Skeletal muscle cell (primary cell): ENCODE measurements at regions not wholly inside any gene's neighbourhood (a gene's known extent, or its start where the extent isn't known, plus 50 kb on each side); places are given as distances from the start of the nearest gene placed in this dataset.

Source experiments
- DNase-seq: peaks from one replicate; pipeline ENCODE4 v3.0.0-alpha.2; 2010; ENCODE audit warnings: low read depth
- H3K4me3 ChIP-seq: 2 replicates; pipeline ENCODE4 v1.5.1; 2011; ENCODE audit warnings: low read depth, mild to moderate bottlenecking, control low read depth, low read length, moderate library complexity

- DNase-seq, result no peak
Measured at GRCh38 chr6:91606148-91606901, 1019.5 kb upstream of the MAP3K7 start.

GRCh38 chr6:91600561-91600960 is 1013.7 kb upstream of the MAP3K7 start:
- no peak overlapping the region for H3K4me3 ChIP-seq
- no peak for DNase-seq

More at GRCh38 chr6:91606148-91606901, 1019.5 kb upstream of the MAP3K7 start:
- no peak overlapping the region for H3K4me3 ChIP-seq

GRCh38 chr6:91590191-91590590 is 1003.3 kb upstream of the MAP3K7 start:
- H3K4me3 ChIP-seq, result no peak overlapping the region
- DNase-seq, result no peak

- H3K4me3 ChIP-seq, result no peak overlapping the region
- no peak for DNase-seq
Measured at GRCh38 chr6:91580635-91581034, 993.8 kb upstream of the MAP3K7 start.

- no peak for DNase-seq
- no peak overlapping the region for H3K4me3 ChIP-seq
Measured at GRCh38 chr6:91575032-91575431, 988.2 kb upstream of the MAP3K7 start.

GRCh38 chr6:91573826-91574416 is 987.0 kb upstream of the MAP3K7 start:
- no peak overlapping the region for H3K4me3 ChIP-seq
- no peak for DNase-seq

GRCh38 chr6:91572878-91573277 is 986.0 kb upstream of the MAP3K7 start:
- no peak for DNase-seq

GRCh38 chr6:91569071-91569470 is 982.2 kb upstream of the MAP3K7 start:
- H3K4me3 ChIP-seq, result no peak overlapping the region
- DNase-seq, result no peak

More at GRCh38 chr6:91572878-91573277, 986.0 kb upstream of the MAP3K7 start:
- no peak overlapping the region for H3K4me3 ChIP-seq

GRCh38 chr6:91566467-91566866 is 979.6 kb upstream of the MAP3K7 start:
- DNase-seq, result no peak
- H3K4me3 ChIP-seq, result no peak overlapping the region

GRCh38 chr6:91565207-91565606 is 978.3 kb upstream of the MAP3K7 start:
- H3K4me3 ChIP-seq, result no peak overlapping the region
- no peak for DNase-seq

GRCh38 chr6:91562955-91563354 is 976.1 kb upstream of the MAP3K7 start:
- DNase-seq, result no peak
- H3K4me3 ChIP-seq, result no peak overlapping the region

GRCh38 chr6:91560409-91560808 is 973.5 kb upstream of the MAP3K7 start:
- no peak overlapping the region for H3K4me3 ChIP-seq
- DNase-seq, result no peak

GRCh38 chr6:91540902-91541301 is 954.0 kb upstream of the MAP3K7 start:
- no peak overlapping the region for H3K4me3 ChIP-seq
- DNase-seq, result no peak

- no peak overlapping the region for H3K4me3 ChIP-seq
- no peak for DNase-seq
Measured at GRCh38 chr6:91539456-91539855, 952.6 kb upstream of the MAP3K7 start.

- no peak for DNase-seq
- no peak overlapping the region for H3K4me3 ChIP-seq
Measured at GRCh38 chr6:91538622-91539021, 951.8 kb upstream of the MAP3K7 start.

GRCh38 chr6:91534614-91535013 is 947.7 kb upstream of the MAP3K7 start:
- DNase-seq, result no peak
- no peak overlapping the region for H3K4me3 ChIP-seq

GRCh38 chr6:91523511-91523910 is 936.6 kb upstream of the MAP3K7 start:
- no peak for DNase-seq
- H3K4me3 ChIP-seq, result no peak overlapping the region

- no peak for DNase-seq
- H3K4me3 ChIP-seq, result no peak overlapping the region
Measured at GRCh38 chr6:91521999-91522398, 935.1 kb upstream of the MAP3K7 start.

- no peak for DNase-seq
Measured at GRCh38 chr6:91509711-91510110, 922.8 kb upstream of the MAP3K7 start.

GRCh38 chr6:91509039-91509438 is 922.2 kb upstream of the MAP3K7 start:
- no peak for DNase-seq
- no peak overlapping the region for H3K4me3 ChIP-seq

More at GRCh38 chr6:91509711-91510110, 922.8 kb upstream of the MAP3K7 start:
- no peak overlapping the region for H3K4me3 ChIP-seq

- H3K4me3 ChIP-seq, result no peak overlapping the region
- no peak for DNase-seq
Measured at GRCh38 chr6:91506509-91506908, 919.6 kb upstream of the MAP3K7 start.
